Loucy (cell line): ENCODE measurements at regions not wholly inside any gene's neighbourhood (a gene's known extent, or its start where the extent isn't known, plus 50 kb on each side); places are given as distances from the start of the nearest gene placed in this dataset.

Experiments
- EZH2phosphoT487 ChIP-seq: fragments of 200-600 bp; IDR thresholded peaks from 2 replicates; pipeline ENCODE4 v1.6.1; 2018; ENCODE audit warnings: antibody characterized with exemption, mild to moderate bottlenecking, moderate library complexity, borderline replicate concordance
- TF ChIP-seq, protein P1 (sequence below): fragments of 200-600 bp; sonication (generic); conservative IDR thresholded peaks from 2 replicates; pipeline ENCODE4 v1.5.1; 2014; ENCODE audit warnings: mild to moderate bottlenecking, antibody characterized with exemption, low read length

DNA sequence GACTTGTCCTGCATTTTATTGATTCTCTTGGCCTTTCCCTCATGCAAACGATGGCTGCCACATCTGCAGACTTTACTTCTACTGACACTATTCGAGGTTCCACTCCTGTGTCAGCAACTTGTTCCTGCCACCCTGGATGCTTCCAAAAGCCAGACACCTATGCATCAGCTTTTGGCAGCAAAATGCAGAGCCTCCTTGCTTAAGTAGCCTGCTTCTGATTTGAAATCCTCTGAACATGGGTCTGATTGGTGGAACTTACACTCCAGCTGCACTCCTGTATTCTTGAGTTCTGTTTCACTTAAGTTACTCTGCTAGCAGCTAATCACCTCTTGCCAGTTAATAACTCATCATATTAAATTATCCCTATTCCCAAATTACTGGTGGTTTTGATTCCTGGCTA, 152.1 kb upstream of the FMN2 start:
- TF ChIP-seq, protein P1, sequence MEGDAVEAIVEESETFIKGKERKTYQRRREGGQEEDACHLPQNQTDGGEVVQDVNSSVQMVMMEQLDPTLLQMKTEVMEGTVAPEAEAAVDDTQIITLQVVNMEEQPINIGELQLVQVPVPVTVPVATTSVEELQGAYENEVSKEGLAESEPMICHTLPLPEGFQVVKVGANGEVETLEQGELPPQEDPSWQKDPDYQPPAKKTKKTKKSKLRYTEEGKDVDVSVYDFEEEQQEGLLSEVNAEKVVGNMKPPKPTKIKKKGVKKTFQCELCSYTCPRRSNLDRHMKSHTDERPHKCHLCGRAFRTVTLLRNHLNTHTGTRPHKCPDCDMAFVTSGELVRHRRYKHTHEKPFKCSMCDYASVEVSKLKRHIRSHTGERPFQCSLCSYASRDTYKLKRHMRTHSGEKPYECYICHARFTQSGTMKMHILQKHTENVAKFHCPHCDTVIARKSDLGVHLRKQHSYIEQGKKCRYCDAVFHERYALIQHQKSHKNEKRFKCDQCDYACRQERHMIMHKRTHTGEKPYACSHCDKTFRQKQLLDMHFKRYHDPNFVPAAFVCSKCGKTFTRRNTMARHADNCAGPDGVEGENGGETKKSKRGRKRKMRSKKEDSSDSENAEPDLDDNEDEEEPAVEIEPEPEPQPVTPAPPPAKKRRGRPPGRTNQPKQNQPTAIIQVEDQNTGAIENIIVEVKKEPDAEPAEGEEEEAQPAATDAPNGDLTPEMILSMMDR, result no peak
- TF ChIP-seq EZH2phosphoT487, result no peak
